Suprapubic skin (tissue), 3 donors: ENCODE measurements at regions not wholly inside any gene's neighbourhood (a gene's known extent, or its start where the extent isn't known, plus 50 kb on each side); places are given as distances from the start of the nearest gene placed in this dataset.

Source experiments
- CTCF ChIP-seq, 2 donors: fragments of 200-600 bp in 1 of 2; fragments of 450-650 bp in 1 of 2; sonication (generic) in 1 of 2; IDR thresholded peaks; one replicate each; pipeline ENCODE4 v1.5.1; 2016 to 2019; ENCODE audit warnings: antibody characterized with exemption in 2 of 2, mild to moderate bottlenecking in 1 of 2, moderate library complexity in 1 of 2
- POLR2A ChIP-seq, 2 donors: fragments of 450-650 bp; IDR thresholded peaks; one replicate each; pipeline ENCODE4 v1.6.1; 2017; ENCODE audit warnings: antibody characterized with exemption in 2 of 2, mild to moderate bottlenecking in 2 of 2, moderate library complexity in 2 of 2

DNA sequence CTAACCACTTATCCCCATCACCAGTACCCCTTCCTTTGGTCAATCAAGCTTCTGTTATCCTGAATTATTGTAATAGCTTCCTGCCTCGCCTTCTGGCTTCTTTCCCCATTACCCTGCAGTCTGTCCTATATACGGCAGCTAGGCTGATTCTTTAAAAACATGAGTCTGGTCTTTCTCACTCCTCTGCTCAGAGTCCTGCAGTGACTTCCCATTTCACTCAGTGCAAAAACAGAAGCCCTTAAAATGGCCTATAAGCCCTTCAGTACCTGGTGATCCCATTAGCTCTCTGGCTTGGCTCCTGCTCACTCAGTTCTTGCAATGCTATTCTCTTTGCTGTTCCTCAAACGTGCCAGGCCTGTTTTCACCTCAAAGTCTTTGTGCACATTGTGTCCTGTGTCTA is 58.4 kb downstream of the JRKL start:
- no peak for TF ChIP-seq POLR2A (IDR thresholded peaks at IDR 0.05)
- no peak for TF ChIP-seq CTCF (IDR thresholded peaks at IDR 0.05)
